ENCODE measurements at regions not wholly inside any gene's neighbourhood (a gene's known extent, or its start where the extent isn't known, plus 50 kb on each side); places are given as distances from the start of the nearest gene placed in this dataset.

GRCh38 chr10:118498623-118499022, 96.8 kb downstream of the PRLHR start:
- no peak overlapping the region for H3K4me3 ChIP-seq (ENCODE audit: low read depth in 2 of 2, low read length in 2 of 2)
- ATAC-seq (no peak), DNase-seq (ENCODE audit: low read depth, low spot score) (no peak)
- POLR2A ChIA-PET, result no interaction called here
- in situ Hi-C loops (cut with HindIII; ENCODE audit: low pct_unique_long_range_greater_than_20kb, low sequenced_read_pairs) (no loop called here), intact Hi-C loops (cut with micrococcal nuclease; ENCODE audit: unreplicated experiment) (no loop called here)
- H3K27ac ChIP-seq (ENCODE audit: low read length), result no peak overlapping the region
- H3K4me1 ChIP-seq (ENCODE audit: control insufficient read depth, insufficient read depth, low read length), result no peaks in the 10 kb centered on the region
- no peaks in the 10 kb centered on the region for H3K9me3 ChIP-seq (ENCODE audit: control insufficient read depth, insufficient read depth, low read depth, low read length)
- no peaks in the 10 kb centered on the region for H3K36me3 ChIP-seq (ENCODE audit: control insufficient read depth, insufficient read depth, low read length)
- peaks cover 2% of the 10 kb centered on the region; the same call in 1 of the 2 replicates for H3K27me3 ChIP-seq (ENCODE audit: control insufficient read depth, insufficient read depth, low read length)
- TF ChIP-seq POLR2AphosphoS5 (IDR thresholded peaks at IDR 0.05; ENCODE audit: low read depth, low read length) (no peak), SIN3A (IDR thresholded peaks at IDR 0.05; ENCODE audit: borderline replicate concordance, insufficient read depth, low read depth, low read length) (no peak), TCF7L2 (IDR thresholded peaks at IDR 0.05; ENCODE audit: low read depth, low read length) (no peak), REST (IDR thresholded peaks at IDR 0.05; ENCODE audit: insufficient read depth in 1 of 2, low read depth in 2 of 2, low read length in 1 of 2) (no peak)
- TF ChIP-seq, protein P1, sequence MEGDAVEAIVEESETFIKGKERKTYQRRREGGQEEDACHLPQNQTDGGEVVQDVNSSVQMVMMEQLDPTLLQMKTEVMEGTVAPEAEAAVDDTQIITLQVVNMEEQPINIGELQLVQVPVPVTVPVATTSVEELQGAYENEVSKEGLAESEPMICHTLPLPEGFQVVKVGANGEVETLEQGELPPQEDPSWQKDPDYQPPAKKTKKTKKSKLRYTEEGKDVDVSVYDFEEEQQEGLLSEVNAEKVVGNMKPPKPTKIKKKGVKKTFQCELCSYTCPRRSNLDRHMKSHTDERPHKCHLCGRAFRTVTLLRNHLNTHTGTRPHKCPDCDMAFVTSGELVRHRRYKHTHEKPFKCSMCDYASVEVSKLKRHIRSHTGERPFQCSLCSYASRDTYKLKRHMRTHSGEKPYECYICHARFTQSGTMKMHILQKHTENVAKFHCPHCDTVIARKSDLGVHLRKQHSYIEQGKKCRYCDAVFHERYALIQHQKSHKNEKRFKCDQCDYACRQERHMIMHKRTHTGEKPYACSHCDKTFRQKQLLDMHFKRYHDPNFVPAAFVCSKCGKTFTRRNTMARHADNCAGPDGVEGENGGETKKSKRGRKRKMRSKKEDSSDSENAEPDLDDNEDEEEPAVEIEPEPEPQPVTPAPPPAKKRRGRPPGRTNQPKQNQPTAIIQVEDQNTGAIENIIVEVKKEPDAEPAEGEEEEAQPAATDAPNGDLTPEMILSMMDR (IDR thresholded peaks at IDR 0.05), result no peak
- CTCF ChIA-PET, result no interaction called here
- BruUV-seq (replicated peaks), result no TSS peak

DNA sequence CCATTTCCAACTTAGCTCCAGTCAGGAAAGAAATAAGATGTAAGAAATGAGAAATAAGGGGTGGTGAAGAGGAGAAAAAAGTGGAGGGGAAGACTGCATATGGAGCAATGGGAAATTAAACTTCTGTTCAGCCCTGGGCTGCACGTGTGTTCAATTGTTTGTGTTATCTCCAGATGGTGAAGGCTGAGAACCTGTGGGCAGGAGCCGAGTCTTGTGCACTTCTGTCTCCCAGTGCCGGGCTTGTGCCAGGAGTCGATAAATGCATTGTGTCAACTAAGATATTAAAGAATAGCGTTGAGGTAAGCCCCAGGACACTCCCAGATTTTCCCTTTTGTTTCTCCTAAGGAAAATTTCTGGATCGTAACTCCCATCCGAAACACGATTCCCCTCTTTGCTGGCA, 98.2 kb downstream of the PRLHR start:
- Histone ChIP-seq H3K27me3 (ENCODE audit: control insufficient read depth, insufficient read depth, low read length) (peaks cover 2% of the 10 kb centered on the region; the same call in 1 of the 2 replicates), H3K4me3 (ENCODE audit: low read depth in 2 of 2, low read length in 2 of 2) (no peak overlapping the region), H3K9me3 (ENCODE audit: control insufficient read depth, insufficient read depth, low read depth, low read length) (no peaks in the 10 kb centered on the region), H3K4me1 (ENCODE audit: control insufficient read depth, insufficient read depth, low read length) (no peaks in the 10 kb centered on the region), H3K36me3 (ENCODE audit: control insufficient read depth, insufficient read depth, low read length) (no peaks in the 10 kb centered on the region), H3K27ac (ENCODE audit: low read length) (no peak overlapping the region)
- in situ Hi-C loops (cut with HindIII; ENCODE audit: low pct_unique_long_range_greater_than_20kb, low sequenced_read_pairs), result no loop called here
- TF ChIP-seq, protein P1 (IDR thresholded peaks at IDR 0.05), result no peak
- TF ChIP-seq POLR2AphosphoS5 (IDR thresholded peaks at IDR 0.05; ENCODE audit: low read depth, low read length) (no peak), TCF7L2 (IDR thresholded peaks at IDR 0.05; ENCODE audit: low read depth, low read length) (no peak), REST (IDR thresholded peaks at IDR 0.05; ENCODE audit: insufficient read depth in 1 of 2, low read depth in 2 of 2, low read length in 1 of 2) (no peak), SIN3A (IDR thresholded peaks at IDR 0.05; ENCODE audit: borderline replicate concordance, insufficient read depth, low read depth, low read length) (no peak)
- intact Hi-C loops (cut with micrococcal nuclease; ENCODE audit: unreplicated experiment), result no loop called here
- no TSS peak for BruUV-seq (replicated peaks)
- ChIA-PET POLR2A (no interaction called here), CTCF (no interaction called here)
- DNase-seq (ENCODE audit: low read depth, low spot score) (no peak), ATAC-seq (no peak)
